Smooth muscle cell (in vitro differentiated cells): ENCODE measurements at regions not wholly inside any gene's neighbourhood (a gene's known extent, or its start where the extent isn't known, plus 50 kb on each side); places are given as distances from the start of the nearest gene placed in this dataset.

Experiments
- DNase-seq: peaks from one replicate; lab custom pipeline; 2025; ENCODE audit not compliant: unreplicated experiment; lab: John Stamatoyannopoulos, UW
- H2AFZ ChIP-seq: fragments of 200-600 bp; sonication (generic); 2 replicates; pipeline ENCODE4 v1.6.0; 2016; ENCODE audit warnings: antibody characterized with exemption, low read depth, mild to moderate bottlenecking
- H3F3A ChIP-seq: fragments of 200-600 bp; sonication (generic); 2 replicates; pipeline ENCODE4 v1.6.0; 2017; ENCODE audit warnings: antibody characterized with exemption, low read depth
- H3K27ac ChIP-seq: fragments of 200-600 bp; sonication (generic); 2 replicates; pipeline ENCODE4 v1.5.1; 2016; ENCODE audit warnings: low read depth, mild to moderate bottlenecking
- H3K27me3 ChIP-seq: fragments of 200-600 bp; sonication (generic); 2 replicates; pipeline ENCODE4 v1.6.1; 2016; ENCODE audit warnings: low read depth, mild to moderate bottlenecking
- H3K36me3 ChIP-seq: fragments of 200-600 bp; sonication (generic); 2 replicates; pipeline ENCODE4 v1.5.1; 2016; ENCODE audit warnings: low read depth
- H3K4me1 ChIP-seq: fragments of 200-600 bp; sonication (generic); 2 replicates; pipeline ENCODE4 v1.5.1; 2016; ENCODE audit warnings: low read depth
- H3K4me2 ChIP-seq: fragments of 200-600 bp; sonication (generic); 2 replicates; pipeline ENCODE4 v1.6.0; 2016; ENCODE audit warnings: mild to moderate bottlenecking
- H3K4me3 ChIP-seq: fragments of 200-600 bp; sonication (generic); 2 replicates; pipeline ENCODE4 v1.5.1; 2016; ENCODE audit warnings: mild to moderate bottlenecking
- H3K79me2 ChIP-seq: fragments of 200-600 bp; sonication (generic); 2 replicates; pipeline ENCODE4 v1.6.0; 2016; ENCODE audit warnings: low read depth, mild to moderate bottlenecking
- H3K9ac ChIP-seq: fragments of 200-600 bp; sonication (generic); 2 replicates; pipeline ENCODE4 v1.6.0; 2016; ENCODE audit warnings: low read depth
- H3K9me3 ChIP-seq: fragments of 200-600 bp; sonication (generic); replicated peaks from 2 replicates; pipeline ENCODE4 v1.5.1; 2016; ENCODE audit warnings: low read depth
- H4K20me1 ChIP-seq: fragments of 200-600 bp; sonication (generic); 2 replicates; pipeline ENCODE4 v1.6.0; 2016; ENCODE audit warnings: low read depth
- CTCF ChIP-seq: fragments of 200-600 bp; sonication (generic); IDR thresholded peaks from 2 replicates; pipeline ENCODE4 v1.5.1; 2017; ENCODE audit warnings: borderline replicate concordance, mild to moderate bottlenecking, antibody characterized with exemption; ENCODE audit not compliant: insufficient read depth, poor library complexity, severe bottlenecking
- WGBS: methylation state at CpG from one replicate; pipeline ENCODE4 v1.1.7; 2016; ENCODE audit warnings: low lambda C conversion rate; 5-methylcytosine and 5-hydroxymethylcytosine counted together

GRCh38 chr13:26880735-26881134, 120.1 kb upstream of the GPR12 start:
- H3K27me3 ChIP-seq, result peaks cover 31% of the 10 kb centered on the region
- 87% methylated on average over 8 of the region's 8 CpGs for WGBS
- no peak overlapping the region for H3K4me3 ChIP-seq
- no peak overlapping the region for H3K9ac ChIP-seq
- no peak overlapping the region for H3K4me2 ChIP-seq
- H3K36me3 ChIP-seq, result no peaks in the 10 kb centered on the region
- TF ChIP-seq CTCF, result no peak
- no peak overlapping the region for H2AFZ ChIP-seq
- no peaks in the 10 kb centered on the region for H3F3A ChIP-seq
- H3K27ac ChIP-seq, result no peak overlapping the region
- DNase-seq, result no peak
- no peaks in the 10 kb centered on the region for H3K79me2 ChIP-seq
- no peaks in the 10 kb centered on the region for H4K20me1 ChIP-seq
- H3K4me1 ChIP-seq, result no peaks in the 10 kb centered on the region
- no peaks in the 10 kb centered on the region for H3K9me3 ChIP-seq

GRCh38 chr13:26878438-26878837, 117.9 kb upstream of the GPR12 start:
- Histone ChIP-seq H3K27ac (no peak overlapping the region), H3K27me3 (peaks cover 27% of the 10 kb centered on the region)

GRCh38 chr13:26873386-26873698, 112.8 kb upstream of the GPR12 start:
- Histone ChIP-seq H2AFZ (no peak overlapping the region), H3K4me3 (no peak overlapping the region), H3K27ac (no peak overlapping the region), H3K9ac (no peak overlapping the region), H4K20me1 (no peaks in the 10 kb centered on the region), H3K27me3 (peaks cover 33% of the 10 kb centered on the region), H3K36me3 (no peaks in the 10 kb centered on the region), H3K9me3 (no peaks in the 10 kb centered on the region), H3K4me1 (peaks cover 6% of the 10 kb centered on the region), H3K79me2 (no peaks in the 10 kb centered on the region), H3F3A (no peaks in the 10 kb centered on the region), H3K4me2 (no peak overlapping the region)
- 63% methylated on average over 7 of the region's 7 CpGs for WGBS
- no peak for DNase-seq
- no peak for TF ChIP-seq CTCF

More at GRCh38 chr13:26878438-26878837, 117.9 kb upstream of the GPR12 start:
- no peaks in the 10 kb centered on the region for H4K20me1 ChIP-seq
- WGBS, result 73% methylated on average over 1 of the region's 1 CpG
- no peak for TF ChIP-seq CTCF
- H3F3A ChIP-seq, result no peaks in the 10 kb centered on the region
- no peaks in the 10 kb centered on the region for H3K9me3 ChIP-seq
- no peak for DNase-seq
- H3K4me3 ChIP-seq, result no peak overlapping the region
- no peaks in the 10 kb centered on the region for H3K79me2 ChIP-seq
- no peaks in the 10 kb centered on the region for H3K36me3 ChIP-seq
- no peak overlapping the region for H3K9ac ChIP-seq
- H3K4me2 ChIP-seq, result no peak overlapping the region
- peaks cover 6% of the 10 kb centered on the region for H3K4me1 ChIP-seq
- no peak overlapping the region for H2AFZ ChIP-seq

GRCh38 chr13:26872525-26873385, 112.2 kb upstream of the GPR12 start:
- Histone ChIP-seq H3K36me3 (no peaks in the 10 kb centered on the region), H3K9ac (no peak overlapping the region), H3K27me3 (peaks cover 34% of the 10 kb centered on the region), H3K9me3 (no peaks in the 10 kb centered on the region), H3K27ac (no peak overlapping the region), H4K20me1 (no peaks in the 10 kb centered on the region), H3K4me2 (no peak overlapping the region), H3F3A (no peaks in the 10 kb centered on the region), H2AFZ (no peak overlapping the region), H3K4me1 (peaks cover 6% of the 10 kb centered on the region), H3K4me3 (no peak overlapping the region), H3K79me2 (no peaks in the 10 kb centered on the region)
- no peak for DNase-seq
- WGBS, result 61% methylated on average over 28 of the region's 28 CpGs
- peak; percentile 75 for TF ChIP-seq CTCF
